ENCODE measurements at regions not wholly inside any gene's neighbourhood (a gene's known extent, or its start where the extent isn't known, plus 50 kb on each side); places are given as distances from the start of the nearest gene placed in this dataset.

DNA sequence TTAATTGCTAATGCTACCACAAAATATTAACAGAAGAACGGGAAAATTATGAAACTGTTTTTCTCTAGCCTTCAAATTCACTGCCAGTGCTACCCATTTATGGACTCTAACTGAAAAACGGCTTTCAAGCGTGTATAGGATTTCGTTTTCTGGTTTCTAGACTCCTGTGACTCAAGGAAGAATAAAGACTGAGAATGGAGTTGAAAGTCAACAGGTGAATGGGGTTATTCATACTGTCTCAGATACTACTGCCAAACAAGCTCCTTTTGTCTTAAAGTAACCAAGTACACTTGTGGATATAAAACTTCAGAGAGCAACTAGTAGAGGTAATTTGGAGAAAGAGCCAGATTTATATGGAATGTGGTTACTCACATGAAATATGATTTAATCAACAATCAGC lies 251.1 kb upstream of the ITM2A start:
- no peak for TF ChIP-seq POLR2A (IDR thresholded peaks at IDR 0.05)
- TF ChIP-seq, protein P1, sequence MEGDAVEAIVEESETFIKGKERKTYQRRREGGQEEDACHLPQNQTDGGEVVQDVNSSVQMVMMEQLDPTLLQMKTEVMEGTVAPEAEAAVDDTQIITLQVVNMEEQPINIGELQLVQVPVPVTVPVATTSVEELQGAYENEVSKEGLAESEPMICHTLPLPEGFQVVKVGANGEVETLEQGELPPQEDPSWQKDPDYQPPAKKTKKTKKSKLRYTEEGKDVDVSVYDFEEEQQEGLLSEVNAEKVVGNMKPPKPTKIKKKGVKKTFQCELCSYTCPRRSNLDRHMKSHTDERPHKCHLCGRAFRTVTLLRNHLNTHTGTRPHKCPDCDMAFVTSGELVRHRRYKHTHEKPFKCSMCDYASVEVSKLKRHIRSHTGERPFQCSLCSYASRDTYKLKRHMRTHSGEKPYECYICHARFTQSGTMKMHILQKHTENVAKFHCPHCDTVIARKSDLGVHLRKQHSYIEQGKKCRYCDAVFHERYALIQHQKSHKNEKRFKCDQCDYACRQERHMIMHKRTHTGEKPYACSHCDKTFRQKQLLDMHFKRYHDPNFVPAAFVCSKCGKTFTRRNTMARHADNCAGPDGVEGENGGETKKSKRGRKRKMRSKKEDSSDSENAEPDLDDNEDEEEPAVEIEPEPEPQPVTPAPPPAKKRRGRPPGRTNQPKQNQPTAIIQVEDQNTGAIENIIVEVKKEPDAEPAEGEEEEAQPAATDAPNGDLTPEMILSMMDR (IDR thresholded peaks at IDR 0.05), result no peak
- Histone ChIP-seq H3K36me3 (no peaks in the 10 kb centered on the region), H3K27me3 (peaks cover 0 to 7% of the 10 kb centered on the region in 2 donors), H3K4me3 (no peak overlapping the region), H3K27ac (no peak overlapping the region), H3K4me1 (no peaks in the 10 kb centered on the region), H3K9me3 (no peaks in the 10 kb centered on the region)
- 38% methylated on average over 4 of the region's 4 CpGs for WGBS (ENCODE audit: insufficient coverage, low coverage, low lambda C conversion rate, missing lambda C conversion rate)
- no peak for ATAC-seq
- DNase-seq, result no peak
- intact Hi-C loops (cut with DNase I), result no loop called here

DNA sequence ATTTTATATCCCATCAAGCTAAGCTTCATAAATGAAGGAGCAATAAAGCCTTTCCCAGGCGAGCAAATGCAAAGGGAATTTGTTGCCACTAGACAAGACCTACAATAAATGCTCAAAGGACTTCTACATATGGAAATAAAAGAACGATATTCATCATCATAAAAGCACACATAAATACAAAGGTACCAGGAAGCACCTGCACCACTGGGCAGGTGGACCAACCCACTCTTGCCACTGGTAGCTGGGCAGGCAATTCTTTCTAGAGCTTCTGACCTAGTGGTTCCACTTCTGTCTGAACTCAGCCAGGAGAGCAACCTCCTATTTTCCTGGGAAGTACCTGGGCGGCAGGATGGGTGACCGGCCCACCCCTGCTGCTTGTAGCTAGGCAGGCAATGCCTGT lies 237.2 kb upstream of the ITM2A start:
- H3K9me3 ChIP-seq, result no peaks in the 10 kb centered on the region
- 43% methylated on average over 3 of the region's 4 CpGs for WGBS (ENCODE audit: insufficient coverage, low coverage, low lambda C conversion rate, missing lambda C conversion rate)
- intact Hi-C loops (cut with DNase I), result no loop called here
- no peaks in the 10 kb centered on the region for H3K27me3 ChIP-seq
- H3K4me1 ChIP-seq, result no peaks in the 10 kb centered on the region
- H3K36me3 ChIP-seq, result no peaks in the 10 kb centered on the region
- ATAC-seq (no peak), DNase-seq (no peak)
- no peak overlapping the region for H3K27ac ChIP-seq
- no peak overlapping the region for H3K4me3 ChIP-seq
- TF ChIP-seq, protein P1 (IDR thresholded peaks at IDR 0.05), result no peak
- TF ChIP-seq POLR2A (IDR thresholded peaks at IDR 0.05), result no peak

DNA sequence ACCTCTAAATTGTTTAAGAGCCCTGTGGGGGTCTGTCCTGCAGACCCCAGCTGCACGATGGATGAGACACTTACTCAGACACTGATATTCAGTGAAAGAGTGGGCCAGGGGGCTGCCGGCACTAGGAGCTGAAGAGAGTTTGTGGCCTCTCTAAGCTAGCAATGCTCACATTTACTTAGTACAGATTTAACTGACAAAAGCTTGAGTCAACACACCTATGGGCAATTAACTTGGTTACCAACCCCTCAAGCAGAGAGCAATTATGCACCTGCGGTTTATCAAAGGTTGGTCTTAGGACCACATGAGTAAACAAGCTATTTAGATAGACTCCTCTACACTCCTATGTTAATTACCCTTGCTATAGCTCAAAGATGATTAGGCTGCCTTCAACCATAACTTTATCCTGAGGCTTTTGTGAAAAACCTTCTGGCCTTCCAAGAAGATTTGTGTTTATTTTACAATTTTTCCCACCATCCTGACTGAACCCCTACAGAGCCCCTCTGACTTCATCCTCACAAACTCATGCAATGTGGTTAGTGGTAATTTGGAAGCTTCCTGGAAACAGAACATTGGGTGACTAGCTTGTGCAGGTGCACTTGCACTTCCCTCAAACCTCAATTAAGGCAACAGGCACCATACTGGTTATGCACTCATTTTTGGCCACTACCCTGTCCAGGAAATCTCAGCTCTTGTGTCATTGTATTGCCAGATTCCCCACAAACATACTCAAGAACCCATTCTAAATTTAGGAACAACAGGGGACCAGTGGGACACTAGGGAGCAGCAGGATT lies 234.4 kb upstream of the ITM2A start:
- ATAC-seq (no peak), DNase-seq (no peak)
- Histone ChIP-seq H3K27ac (no peak overlapping the region), H3K4me3 (no peak overlapping the region), H3K9me3 (no peaks in the 10 kb centered on the region), H3K4me1 (no peaks in the 10 kb centered on the region), H3K36me3 (no peaks in the 10 kb centered on the region), H3K27me3 (no peaks in the 10 kb centered on the region)
- intact Hi-C loops (cut with DNase I), result no loop called here
- TF ChIP-seq, protein P1 (IDR thresholded peaks at IDR 0.05), result no peak
- TF ChIP-seq POLR2A (IDR thresholded peaks at IDR 0.05), result no peak
- WGBS (ENCODE audit: insufficient coverage, low coverage, low lambda C conversion rate, missing lambda C conversion rate), result 49% methylated on average over 2 of the region's 3 CpGs

DNA sequence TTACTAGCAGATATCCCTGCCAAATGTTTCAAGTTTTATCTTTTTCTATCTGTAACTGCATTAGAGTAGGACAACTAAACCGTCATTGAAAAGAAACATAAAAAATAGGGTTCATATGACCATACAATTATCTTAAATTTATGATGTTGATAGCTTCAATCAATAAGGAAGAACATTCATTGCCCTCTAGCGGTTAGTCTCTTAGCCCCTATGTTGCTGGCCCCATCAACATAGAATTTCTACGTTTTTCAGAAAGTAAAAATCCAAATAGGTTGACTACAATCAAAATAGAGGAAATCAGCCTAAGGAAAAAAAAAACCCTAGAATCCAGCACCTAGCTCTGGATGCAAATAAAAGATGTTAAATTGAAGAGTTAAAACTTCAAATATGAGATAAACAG lies 225.1 kb upstream of the ITM2A start:
- no peak overlapping the region for H3K4me3 ChIP-seq
- no peaks in the 10 kb centered on the region for H3K9me3 ChIP-seq
- ATAC-seq (no peak), DNase-seq (no peak)
- no peaks in the 10 kb centered on the region for H3K36me3 ChIP-seq
- no peak overlapping the region for H3K27ac ChIP-seq
- TF ChIP-seq, protein P1 (IDR thresholded peaks at IDR 0.05), result peak in 3 of 4 donors; percentile 38 to 45 (median 38)
- TF ChIP-seq POLR2A (IDR thresholded peaks at IDR 0.05), result no peak
- H3K4me1 ChIP-seq, result no peaks in the 10 kb centered on the region
- intact Hi-C loops (cut with DNase I), result no loop called here
- no peaks in the 10 kb centered on the region for H3K27me3 ChIP-seq
- WGBS (ENCODE audit: insufficient coverage, low coverage, low lambda C conversion rate, missing lambda C conversion rate), result 3% methylated on average over 3 of the region's 3 CpGs

All from right lobe of liver (tissue), 6 donors.